Keratinocyte (primary cell): ENCODE measurements at regions not wholly inside any gene's neighbourhood (a gene's known extent, or its start where the extent isn't known, plus 50 kb on each side); places are given as distances from the start of the nearest gene placed in this dataset.

Source experiments
- DNase-seq: peaks from one replicate; pipeline ENCODE4 v3.0.0-alpha.2; 2011; ENCODE audit warnings: low read depth, missing footprints, low spot score
- FAIRE-seq: peaks from 2 replicates; lab custom pipeline; 2011; peaks lifted over from hg19 to GRCh38; lab: Jason Lieb, UNC
- H2AFZ ChIP-seq: 2 replicates; pipeline ENCODE4 v1.6.0; 2012; ENCODE audit warnings: low read length, control low read depth, inconsistent platforms; ENCODE audit not compliant: control insufficient read depth
- H3K27ac ChIP-seq: 2 replicates; pipeline ENCODE4 v1.5.1; 2011; ENCODE audit warnings: low read length; ENCODE audit not compliant: control insufficient read depth, insufficient read depth
- H3K27me3 ChIP-seq: 3 replicates; pipeline ENCODE4 v1.6.0; 2011; ENCODE audit warnings: low read length; ENCODE audit not compliant: control insufficient read depth, insufficient read depth; ENCODE audit errors: extremely low read depth
- H3K36me3 ChIP-seq, 2 experiments: 2 replicates in 1 of 2; 3 replicates in 1 of 2; pipeline ENCODE4 v1.5.1; 2011; ENCODE audit warnings: low read length in 2 of 2, mild to moderate bottlenecking in 1 of 2; ENCODE audit not compliant: control insufficient read depth in 2 of 2, insufficient read depth in 2 of 2; ENCODE audit errors: extremely low read depth in 1 of 2
- H3K4me1 ChIP-seq: 3 replicates; pipeline ENCODE4 v1.5.1; 2011; ENCODE audit warnings: low read length; ENCODE audit not compliant: control insufficient read depth, insufficient read depth; ENCODE audit errors: extremely low read depth
- H3K4me2 ChIP-seq: 3 replicates; pipeline ENCODE4 v1.6.0; 2011; ENCODE audit warnings: low read depth, low read length; ENCODE audit not compliant: control insufficient read depth, insufficient read depth; ENCODE audit errors: extremely low read depth
- H3K4me3 ChIP-seq, 3 experiments: fragments of 200-600 bp in 1 of 3; sonication (generic) in 1 of 3; 2 replicates in 2 of 3; 3 replicates in 1 of 3; pipeline ENCODE4 v1.5.1; 2011 to 2016; ENCODE audit warnings: low read length in 3 of 3, mild to moderate bottlenecking in 3 of 3, control low read depth in 2 of 3, inconsistent platforms in 1 of 3, low read depth in 1 of 3, mixed read lengths in 1 of 3, mixed run types in 1 of 3, moderate library complexity in 1 of 3; ENCODE audit not compliant: control insufficient read depth in 2 of 3, insufficient read depth in 2 of 3; ENCODE audit errors: extremely low read depth in 1 of 3
- H3K79me2 ChIP-seq: 2 replicates; pipeline ENCODE4 v1.6.0; 2012; ENCODE audit warnings: low read length; ENCODE audit not compliant: control insufficient read depth, insufficient read depth
- H3K9ac ChIP-seq: 3 replicates; pipeline ENCODE4 v1.6.0; 2011; ENCODE audit warnings: low read length; ENCODE audit not compliant: control insufficient read depth, insufficient read depth; ENCODE audit errors: extremely low read depth
- H3K9me1 ChIP-seq: 3 replicates; pipeline ENCODE4 v1.6.0; 2011; ENCODE audit warnings: low read length; ENCODE audit not compliant: control insufficient read depth, insufficient read depth; ENCODE audit errors: extremely low read depth
- H3K9me3 ChIP-seq: 2 replicates; pipeline ENCODE4 v1.5.1; 2012; ENCODE audit warnings: low read depth, low read length; ENCODE audit not compliant: control insufficient read depth
- H4K20me1 ChIP-seq: 3 replicates; pipeline ENCODE4 v1.6.0; 2011; ENCODE audit warnings: low read length; ENCODE audit not compliant: control insufficient read depth, insufficient read depth; ENCODE audit errors: extremely low read depth
- EZH2 ChIP-seq: IDR thresholded peaks from one replicate; pipeline ENCODE4 v1.6.1; 2012; ENCODE audit warnings: inconsistent platforms, mild to moderate bottlenecking, low read length, moderate library complexity
- dilution Hi-C: fragments of 300-500 bp; cut with MboI; formaldehyde crosslinking; loops from one replicate; pipeline ENCODE4 v1.7.0; 2020; ENCODE audit warnings: low sequenced_read_pairs; ENCODE audit not compliant: extremely low pct_ligation_motif_present
- TF ChIP-seq, protein P1 (sequence below), 3 experiments: IDR thresholded peaks in 1 of 3; conservative IDR thresholded peaks in 1 of 3; optimal IDR thresholded peaks in 1 of 3; 2 replicates in 2 of 3; 3 replicates in 1 of 3; pipeline versions ENCODE3 to v1.5.1; 2011; ENCODE audit warnings: low read length in 3 of 3, mild to moderate bottlenecking in 3 of 3, moderate library complexity in 2 of 3, control low read depth in 1 of 3, inconsistent platforms in 1 of 3; ENCODE audit not compliant: insufficient read depth in 2 of 3; ENCODE audit errors: extremely low read depth in 1 of 3

GRCh38 chr16:54375071-54375470 is 88.5 kb upstream of the IRX3 start:
- no peak overlapping the region for H3K4me3 ChIP-seq
- H3K27ac ChIP-seq = no peak overlapping the region
- no peak overlapping the region for H3K4me2 ChIP-seq
- no peaks in the 10 kb centered on the region for H4K20me1 ChIP-seq
- no peak for DNase-seq
- no peaks in the 10 kb centered on the region for H3K27me3 ChIP-seq
- H3K9ac ChIP-seq = no peak overlapping the region
- H3K9me1 ChIP-seq = no peaks in the 10 kb centered on the region
- H3K4me1 ChIP-seq = no peaks in the 10 kb centered on the region
- no peak for TF ChIP-seq EZH2
- TF ChIP-seq, protein P1, sequence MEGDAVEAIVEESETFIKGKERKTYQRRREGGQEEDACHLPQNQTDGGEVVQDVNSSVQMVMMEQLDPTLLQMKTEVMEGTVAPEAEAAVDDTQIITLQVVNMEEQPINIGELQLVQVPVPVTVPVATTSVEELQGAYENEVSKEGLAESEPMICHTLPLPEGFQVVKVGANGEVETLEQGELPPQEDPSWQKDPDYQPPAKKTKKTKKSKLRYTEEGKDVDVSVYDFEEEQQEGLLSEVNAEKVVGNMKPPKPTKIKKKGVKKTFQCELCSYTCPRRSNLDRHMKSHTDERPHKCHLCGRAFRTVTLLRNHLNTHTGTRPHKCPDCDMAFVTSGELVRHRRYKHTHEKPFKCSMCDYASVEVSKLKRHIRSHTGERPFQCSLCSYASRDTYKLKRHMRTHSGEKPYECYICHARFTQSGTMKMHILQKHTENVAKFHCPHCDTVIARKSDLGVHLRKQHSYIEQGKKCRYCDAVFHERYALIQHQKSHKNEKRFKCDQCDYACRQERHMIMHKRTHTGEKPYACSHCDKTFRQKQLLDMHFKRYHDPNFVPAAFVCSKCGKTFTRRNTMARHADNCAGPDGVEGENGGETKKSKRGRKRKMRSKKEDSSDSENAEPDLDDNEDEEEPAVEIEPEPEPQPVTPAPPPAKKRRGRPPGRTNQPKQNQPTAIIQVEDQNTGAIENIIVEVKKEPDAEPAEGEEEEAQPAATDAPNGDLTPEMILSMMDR (optimal IDR thresholded peaks at IDR 0.05 in 1 of 3, IDR thresholded peaks at IDR 0.05 in 1 of 3, conservative IDR thresholded peaks at IDR 0.05 in 1 of 3; ENCODE audit: extremely low read depth in 1 of 3, insufficient read depth in 2 of 3, low read length in 3 of 3) = no peak
- H2AFZ ChIP-seq = no peak overlapping the region
- H3K36me3 ChIP-seq = no peaks in the 10 kb centered on the region
- no peaks in the 10 kb centered on the region for H3K9me3 ChIP-seq
- dilution Hi-C loops = no loop called here
- FAIRE-seq = no peak
- H3K79me2 ChIP-seq = no peaks in the 10 kb centered on the region

GRCh38 chr16:54373534-54374520 is 87.2 kb upstream of the IRX3 start:
- Histone ChIP-seq H3K27me3 (no peaks in the 10 kb centered on the region), H2AFZ (no peak overlapping the region), H3K36me3 (no peaks in the 10 kb centered on the region), H3K79me2 (no peaks in the 10 kb centered on the region), H3K4me1 (no peaks in the 10 kb centered on the region), H3K9me1 (no peaks in the 10 kb centered on the region), H3K4me3 (no peak overlapping the region), H3K9ac (no peak overlapping the region), H3K4me2 (no peak overlapping the region), H3K27ac (no peak overlapping the region), H3K9me3 (no peaks in the 10 kb centered on the region), H4K20me1 (no peaks in the 10 kb centered on the region)
- DNase-seq = no peak
- dilution Hi-C loops = no loop called here
- TF ChIP-seq, protein P1 (optimal IDR thresholded peaks at IDR 0.05 in 1 of 3, IDR thresholded peaks at IDR 0.05 in 1 of 3, conservative IDR thresholded peaks at IDR 0.05 in 1 of 3; ENCODE audit: extremely low read depth in 1 of 3, insufficient read depth in 2 of 3, low read length in 3 of 3) = no peak
- TF ChIP-seq EZH2 = no peak
- FAIRE-seq = peak; percentile 85
